BLaER1 treated with 17β-estradiol and CSF1 and Interleukin-3, amounts not matched to agents 10 nM and 100 nM (cell line): ENCODE measurements at regions not wholly inside any gene's neighbourhood (a gene's known extent, or its start where the extent isn't known, plus 50 kb on each side); places are given as distances from the start of the nearest gene placed in this dataset.

ENCODE experiments used
- H3K27ac ChIP-seq, 11 experiments: shearing (Covaris generic); formaldehyde crosslinking; 2 replicates each; pipeline ENCODE4 v1.8.1; 2022
- H3K27me3 ChIP-seq, 11 experiments: shearing (Covaris generic); formaldehyde crosslinking; 2 replicates each; pipeline ENCODE4 v1.8.1; 2022
- H3K36me3 ChIP-seq, 11 experiments: shearing (Covaris generic); formaldehyde crosslinking; 2 replicates each; pipeline ENCODE4 v1.8.1; 2022
- H3K4me1 ChIP-seq, 10 experiments: shearing (Covaris generic); formaldehyde crosslinking; 2 replicates each; pipeline ENCODE4 v1.8.1; 2022
- H3K4me2 ChIP-seq, 11 experiments: shearing (Covaris generic); formaldehyde crosslinking; 2 replicates each; pipeline ENCODE4 v1.8.1; 2022
- H3K4me3 ChIP-seq, 10 experiments: shearing (Covaris generic); formaldehyde crosslinking; 2 replicates each; pipeline ENCODE4 v1.8.1; 2022
- H3K9ac ChIP-seq, 11 experiments: shearing (Covaris generic); formaldehyde crosslinking; 2 replicates each; pipeline ENCODE4 v1.8.1; 2022
- H3K9me3 ChIP-seq, 11 experiments: shearing (Covaris generic); formaldehyde crosslinking; replicated peaks in 1 of 11; 2 replicates each; pipeline ENCODE4 v1.8.1; 2022
- H4K20me1 ChIP-seq, 11 experiments: shearing (Covaris generic); formaldehyde crosslinking; 2 replicates each; pipeline ENCODE4 v1.8.1; 2022
- Cebpa-rat ChIP-seq, 11 experiments: shearing (Covaris generic); IDR thresholded peaks; 2 replicates each; pipeline ENCODE4 v1.8.1; 2022

DNA sequence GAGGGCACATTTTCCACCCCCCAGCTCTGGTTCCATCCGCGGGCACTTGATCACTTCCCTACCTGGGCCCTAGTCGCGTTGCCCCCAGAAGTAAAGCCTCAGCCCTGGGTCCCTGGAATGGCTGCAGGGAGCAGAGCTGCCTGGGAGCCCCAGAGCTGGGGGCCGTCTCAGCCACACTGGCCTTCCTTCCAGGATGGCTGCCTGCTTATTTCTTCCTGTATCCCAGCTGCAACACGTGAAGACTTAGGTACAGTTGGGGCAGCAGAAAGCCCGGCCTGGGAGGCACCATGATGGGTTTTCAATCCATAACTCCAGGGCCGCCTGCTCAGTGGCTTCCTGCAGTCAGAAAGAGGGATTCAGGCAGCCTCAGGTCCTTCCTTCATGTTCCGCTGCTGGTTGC lies 232.3 kb downstream of the IRX2 start:
- Histone ChIP-seq H3K36me3 (peaks cover 0 to 4% (median 0%) of the 10 kb centered on the region in 11 experiments; a peak in 3 of 22 replicates), H4K20me1 (no peaks in the 10 kb centered on the region; a peak in 1 of 22 replicates), H3K4me3 (no peak overlapping the region), H3K27me3 (no peaks in the 10 kb centered on the region), H3K4me1 (peaks cover 20 to 46% (median 30%) of the 10 kb centered on the region in 10 experiments), H3K9ac (no peak overlapping the region), H3K27ac (no peak overlapping the region), H3K9me3 (peaks cover 0 to 45% (median 32%) of the 10 kb centered on the region in 11 experiments; a peak in 18 of 22 replicates), H3K4me2 (no peak overlapping the region)
- TF ChIP-seq Cebpa-rat (IDR thresholded peaks at IDR 0.05): no peak

DNA sequence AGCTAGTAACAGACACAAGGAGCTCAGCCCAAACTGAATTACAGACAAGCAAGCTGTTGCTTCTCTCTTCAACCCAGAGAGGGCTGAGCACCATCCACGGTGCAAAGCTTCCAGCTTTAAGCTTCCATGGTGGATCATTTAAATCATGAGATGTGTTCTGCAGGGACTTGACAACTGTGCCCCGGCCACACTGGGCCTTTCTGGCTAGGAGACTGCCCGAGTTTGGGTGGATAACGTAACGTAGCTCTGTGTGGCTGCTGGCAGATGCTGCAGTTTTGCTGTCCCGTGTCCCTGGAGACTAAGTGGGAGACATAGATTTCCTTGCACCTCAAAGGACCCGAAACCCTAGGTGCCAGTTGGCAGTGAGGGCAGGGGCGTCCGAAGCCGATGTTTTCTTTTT lies 234.0 kb downstream of the IRX2 start:
- H3K27ac ChIP-seq: no peak overlapping the region
- H3K4me2 ChIP-seq: peak overlapping the region in 4 of 11 experiments; percentile 11 to 35 (median 26); a peak in 4 of 22 replicates
- no peak overlapping the region for H3K9ac ChIP-seq
- TF ChIP-seq Cebpa-rat (IDR thresholded peaks at IDR 0.05): no peak
- no peaks in the 10 kb centered on the region; a peak in 1 of 22 replicates for H4K20me1 ChIP-seq
- no peak overlapping the region for H3K4me3 ChIP-seq
- no peaks in the 10 kb centered on the region for H3K27me3 ChIP-seq
- no peaks in the 10 kb centered on the region; a peak in 1 of 22 replicates for H3K36me3 ChIP-seq
- H3K4me1 ChIP-seq: peaks cover 8 to 39% (median 17%) of the 10 kb centered on the region in 10 experiments; a peak in 19 of 20 replicates
- H3K9me3 ChIP-seq: peaks cover 0 to 30% (median 18%) of the 10 kb centered on the region in 11 experiments; a peak in 14 of 22 replicates

DNA sequence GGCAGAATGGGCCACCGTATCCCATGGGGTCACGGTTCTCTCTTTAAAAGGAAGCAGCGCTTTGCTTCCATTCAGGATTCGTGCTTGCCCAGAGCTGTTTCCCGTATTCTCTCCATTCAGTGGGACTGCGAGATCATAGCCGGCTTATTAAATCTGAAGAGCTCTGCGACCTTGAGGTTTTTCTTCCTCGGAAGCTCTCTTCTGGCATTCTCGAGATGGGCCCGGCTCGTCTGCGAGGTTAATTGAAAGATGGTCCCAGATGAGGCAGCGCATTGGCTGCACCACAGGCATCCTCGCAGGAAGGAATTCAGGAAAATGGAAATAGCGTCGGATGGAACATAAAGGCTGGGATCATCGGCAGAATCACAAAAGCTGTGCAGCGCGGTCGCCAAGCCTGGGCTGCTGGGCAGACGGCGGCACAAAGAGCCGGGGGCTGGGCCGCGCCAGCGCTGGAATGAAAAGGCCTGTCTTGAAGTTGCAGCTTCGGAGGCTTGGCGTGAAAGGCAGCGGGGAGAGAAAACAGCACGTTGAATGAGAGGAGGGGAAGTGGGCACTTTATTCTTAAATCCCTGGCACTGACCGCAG lies 236.2 kb downstream of the IRX2 start:
- TF ChIP-seq Cebpa-rat (IDR thresholded peaks at IDR 0.05): no peak
- Histone ChIP-seq H3K27me3 (no peaks in the 10 kb centered on the region), H3K36me3 (no peaks in the 10 kb centered on the region), H3K27ac (no peak overlapping the region), H4K20me1 (no peaks in the 10 kb centered on the region; a peak in 1 of 22 replicates), H3K4me3 (no peak overlapping the region), H3K9me3 (peaks cover 0 to 15% (median 7%) of the 10 kb centered on the region in 11 experiments; a peak in 8 of 22 replicates), H3K4me2 (no peak overlapping the region), H3K4me1 (peaks cover 0 to 20% (median 5%) of the 10 kb centered on the region in 10 experiments; a peak in 5 of 20 replicates), H3K9ac (no peak overlapping the region)

DNA sequence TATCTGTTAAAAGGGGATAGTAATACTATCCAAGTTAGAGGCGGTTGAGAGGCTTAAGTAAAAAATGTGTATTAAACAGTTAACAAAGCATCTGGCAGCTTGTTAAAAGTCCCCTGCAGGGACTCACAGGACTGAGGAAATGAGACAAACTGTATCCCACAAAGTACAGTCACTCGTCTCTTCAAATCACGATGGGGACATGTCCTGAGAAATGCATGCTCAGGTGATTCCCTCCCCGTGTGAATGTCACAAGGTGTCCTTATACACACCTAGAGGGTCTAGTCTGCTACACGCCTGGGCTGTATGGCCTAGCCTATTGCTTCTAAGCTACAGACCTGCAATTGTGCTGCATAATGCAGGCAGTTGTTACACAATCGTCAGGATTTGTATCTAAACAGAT lies 237.0 kb downstream of the IRX2 start:
- Histone ChIP-seq H4K20me1 (no peaks in the 10 kb centered on the region; a peak in 1 of 22 replicates), H3K27me3 (no peaks in the 10 kb centered on the region), H3K9me3 (peaks cover 0 to 9% (median 3%) of the 10 kb centered on the region in 11 experiments; a peak in 4 of 22 replicates), H3K4me2 (no peak overlapping the region), H3K9ac (no peak overlapping the region), H3K4me1 (peaks cover 0 to 20% (median 5%) of the 10 kb centered on the region in 10 experiments; a peak in 5 of 20 replicates), H3K27ac (no peak overlapping the region), H3K36me3 (no peaks in the 10 kb centered on the region), H3K4me3 (no peak overlapping the region)
- TF ChIP-seq Cebpa-rat (IDR thresholded peaks at IDR 0.05): peak in 1 of 11 experiments; percentile 21; a peak in 1 of 22 replicates

DNA sequence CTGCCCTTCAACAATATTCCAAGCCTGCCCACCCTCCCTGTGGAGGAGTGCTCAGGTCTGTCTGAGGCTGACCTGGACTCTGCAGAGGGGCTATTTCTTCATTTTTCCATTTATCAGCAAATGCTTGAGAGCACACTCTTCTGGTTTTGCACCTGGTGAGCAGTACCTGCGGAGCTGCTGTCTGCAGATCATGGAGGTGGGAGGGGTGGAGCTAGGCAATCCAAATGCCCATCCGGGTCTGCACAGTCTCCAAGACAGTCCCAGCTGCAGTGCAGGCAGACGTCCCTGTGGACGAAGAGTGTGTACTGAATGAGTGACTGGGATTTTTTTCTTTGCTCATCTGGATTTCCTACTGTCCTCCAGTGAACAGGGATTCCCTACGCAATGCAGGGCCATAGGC lies 239.8 kb downstream of the IRX2 start:
- Histone ChIP-seq H4K20me1 (no peaks in the 10 kb centered on the region), H3K27ac (no peak overlapping the region), H3K36me3 (no peaks in the 10 kb centered on the region), H3K4me1 (peaks cover 0 to 13% (median 3%) of the 10 kb centered on the region in 10 experiments; a peak in 4 of 20 replicates), H3K4me3 (no peak overlapping the region), H3K4me2 (no peak overlapping the region), H3K27me3 (no peaks in the 10 kb centered on the region), H3K9ac (no peak overlapping the region), H3K9me3 (0 out of 22 replicates have a peak, but pooled peaks cover 0 to 7% (median 0%) of the 10 kb centered on the region in 11 experiments)
- no peak for TF ChIP-seq Cebpa-rat (IDR thresholded peaks at IDR 0.05)

DNA sequence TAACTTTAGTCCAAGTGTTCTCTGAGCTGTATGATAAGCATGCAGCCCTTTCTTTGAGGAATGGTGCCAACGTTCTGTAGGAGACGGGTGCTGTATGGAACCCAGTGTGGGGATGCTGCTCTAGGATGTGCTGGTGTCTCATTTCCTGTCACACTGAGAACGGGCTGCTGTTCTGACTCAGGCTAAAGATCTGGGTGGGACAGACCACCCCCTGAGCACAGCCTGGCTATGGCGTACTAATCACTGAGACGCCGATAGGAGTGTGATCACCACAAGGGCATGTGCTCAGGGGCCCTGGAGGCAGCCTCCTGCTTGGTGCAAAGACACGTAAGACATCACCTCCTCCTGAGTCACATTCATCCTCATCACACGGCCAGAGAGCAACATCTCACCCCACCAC lies 240.4 kb downstream of the IRX2 start:
- no peaks in the 10 kb centered on the region for H3K27me3 ChIP-seq
- H4K20me1 ChIP-seq: no peaks in the 10 kb centered on the region
- no peak overlapping the region for H3K9ac ChIP-seq
- TF ChIP-seq Cebpa-rat (IDR thresholded peaks at IDR 0.05): no peak
- no peak overlapping the region for H3K4me3 ChIP-seq
- peaks cover 0 to 13% (median 3%) of the 10 kb centered on the region in 10 experiments; a peak in 4 of 20 replicates for H3K4me1 ChIP-seq
- H3K27ac ChIP-seq: no peak overlapping the region
- 0 out of 22 replicates have a peak, but pooled peaks cover 0 to 7% (median 0%) of the 10 kb centered on the region in 11 experiments for H3K9me3 ChIP-seq
- H3K36me3 ChIP-seq: no peaks in the 10 kb centered on the region
- H3K4me2 ChIP-seq: no peak overlapping the region

DNA sequence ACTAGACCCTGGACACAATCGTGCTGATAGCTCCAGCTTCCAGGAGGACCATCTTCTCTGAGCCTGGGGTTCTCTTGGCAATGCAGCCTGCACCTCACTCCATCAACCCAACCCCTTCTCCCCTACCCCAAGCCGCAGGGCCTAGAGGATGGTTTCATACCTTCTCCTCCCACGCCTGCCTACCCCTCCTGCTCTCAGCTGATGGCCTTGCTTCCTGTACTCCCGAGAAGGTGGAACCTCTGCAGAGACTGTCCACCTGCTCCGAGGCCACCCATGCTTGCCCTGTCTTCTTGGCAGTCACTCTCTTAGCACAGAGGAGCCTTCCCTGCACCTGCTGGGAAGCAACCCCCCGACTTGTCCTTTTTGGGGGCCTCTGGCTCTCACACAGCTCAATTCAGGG lies 241.9 kb downstream of the IRX2 start:
- Histone ChIP-seq H3K4me1 (peaks cover 0 to 11% (median 3%) of the 10 kb centered on the region in 10 experiments; a peak in 4 of 20 replicates), H4K20me1 (no peaks in the 10 kb centered on the region), H3K4me2 (no peak overlapping the region), H3K27ac (no peak overlapping the region), H3K27me3 (no peaks in the 10 kb centered on the region), H3K9ac (no peak overlapping the region), H3K9me3 (peaks cover 1 to 14% (median 6%) of the 10 kb centered on the region in 11 experiments; a peak in 17 of 22 replicates), H3K36me3 (no peaks in the 10 kb centered on the region), H3K4me3 (no peak overlapping the region)
- no peak for TF ChIP-seq Cebpa-rat (IDR thresholded peaks at IDR 0.05)

- Histone ChIP-seq H3K4me3 (no peak overlapping the region), H3K9ac (no peak overlapping the region), H3K27me3 (no peaks in the 10 kb centered on the region), H3K36me3 (no peaks in the 10 kb centered on the region), H3K4me2 (no peak overlapping the region), H3K9me3 (peaks cover 10 to 24% (median 16%) of the 10 kb centered on the region in 11 experiments; a peak in 19 of 22 replicates), H3K27ac (no peak overlapping the region), H4K20me1 (no peaks in the 10 kb centered on the region), H3K4me1 (peaks cover 0 to 9% (median 3%) of the 10 kb centered on the region in 10 experiments; a peak in 4 of 20 replicates)
- TF ChIP-seq Cebpa-rat (IDR thresholded peaks at IDR 0.05): no peak
Observed at GRCh38 chr5:2508514-2508913, 243.0 kb downstream of the IRX2 start.

DNA sequence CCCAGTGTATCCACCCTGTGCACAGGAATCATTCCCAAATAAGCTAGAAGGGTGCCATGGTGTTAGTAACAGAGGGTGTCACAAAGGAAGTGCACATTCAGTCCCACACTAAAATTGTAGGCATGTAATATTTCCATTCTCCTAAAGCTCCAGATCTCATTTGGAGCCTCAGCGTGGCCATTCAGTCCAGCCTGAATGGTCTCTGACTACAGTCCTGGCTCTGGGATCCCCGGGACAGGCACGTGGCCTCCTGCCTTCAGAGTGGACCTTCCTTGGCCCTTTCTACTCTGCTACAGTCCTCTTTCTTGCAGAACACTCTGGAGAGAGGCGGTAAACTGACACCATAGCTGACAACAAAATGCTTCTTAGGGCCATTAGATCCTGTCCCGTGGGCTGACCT lies 243.9 kb downstream of the IRX2 start:
- Histone ChIP-seq H3K27ac (no peak overlapping the region), H3K4me1 (0 out of 20 replicates have a peak, but pooled peaks cover 0 to under 1% (median 0%) of the 10 kb centered on the region in 10 experiments), H3K27me3 (no peaks in the 10 kb centered on the region), H3K4me2 (no peak overlapping the region), H4K20me1 (no peaks in the 10 kb centered on the region), H3K4me3 (no peak overlapping the region), H3K9me3 (peaks cover 13 to 31% (median 24%) of the 10 kb centered on the region in 11 experiments; a peak in 19 of 22 replicates), H3K9ac (no peak overlapping the region), H3K36me3 (no peaks in the 10 kb centered on the region)
- no peak for TF ChIP-seq Cebpa-rat (IDR thresholded peaks at IDR 0.05)
